ENCODE measurements at regions not wholly inside any gene's neighbourhood (a gene's known extent, or its start where the extent isn't known, plus 50 kb on each side); places are given as distances from the start of the nearest gene placed in this dataset.
A peak's percentile ranks its signal among the peaks of the same experiment; 100 is the strongest.
"Not testable (repeated sequence)": the region's sequence is repeated elsewhere in the genome, so short reads cannot be mapped to it uniquely, and the experiment has no call there.

- DNase-seq (ENCODE audit: low read depth in 4 of 4, low spot score in 3 of 4), result peak in 3 of 4 donors; percentile 50 to 57 (median 55)
These were observed 145.5 kb upstream of the CTAGE1 start for GRCh38 chr18:22563164-22563583.

- no peak for DNase-seq (ENCODE audit: low read depth in 4 of 4, low spot score in 3 of 4)
These were observed 146.3 kb upstream of the CTAGE1 start for GRCh38 chr18:22564036-22564435.

- no peak for DNase-seq (ENCODE audit: low read depth in 4 of 4, low spot score in 3 of 4)
These were observed 149.1 kb upstream of the CTAGE1 start for GRCh38 chr18:22566703-22567420.

GRCh38 chr18:22567794-22568193 lies 150.1 kb upstream of the CTAGE1 start:
- DNase-seq (ENCODE audit: low read depth in 4 of 4, low spot score in 3 of 4), result no peak

- no peak for DNase-seq (ENCODE audit: low read depth in 4 of 4, low spot score in 3 of 4)
These were observed 152.8 kb upstream of the CTAGE1 start for GRCh38 chr18:22570492-22570891.

- DNase-seq (ENCODE audit: low read depth in 4 of 4, low spot score in 3 of 4), result no peak
These were observed 154.6 kb upstream of the CTAGE1 start for GRCh38 chr18:22572341-22572740.

- DNase-seq (ENCODE audit: low read depth in 4 of 4, low spot score in 3 of 4), result no peak
These were observed 161.6 kb upstream of the CTAGE1 start for GRCh38 chr18:22579271-22579670.

GRCh38 chr18:22585333-22585732 lies 167.6 kb upstream of the CTAGE1 start:
- no peak for DNase-seq (ENCODE audit: low read depth in 4 of 4, low spot score in 3 of 4)

- no peak for DNase-seq (ENCODE audit: low read depth in 4 of 4, low spot score in 3 of 4)
These were observed 168.1 kb upstream of the CTAGE1 start for GRCh38 chr18:22585821-22586220.

GRCh38 chr18:22591222-22591621 lies 173.5 kb upstream of the CTAGE1 start:
- no peak for DNase-seq (ENCODE audit: low read depth in 4 of 4, low spot score in 3 of 4)

GRCh38 chr18:22594155-22594690 lies 176.5 kb upstream of the CTAGE1 start:
- DNase-seq (ENCODE audit: low read depth in 4 of 4, low spot score in 3 of 4), result no peak

GRCh38 chr18:22601481-22601880 lies 183.8 kb upstream of the CTAGE1 start:
- no peak for DNase-seq (ENCODE audit: low read depth in 4 of 4, low spot score in 3 of 4)

GRCh38 chr18:22602456-22602855 lies 184.7 kb upstream of the CTAGE1 start:
- not testable (repeated sequence) for DNase-seq (ENCODE audit: low read depth in 4 of 4, low spot score in 3 of 4)

- DNase-seq (ENCODE audit: low read depth in 4 of 4, low spot score in 3 of 4), result no peak
These were observed 186.2 kb upstream of the CTAGE1 start for GRCh38 chr18:22603902-22604301.

GRCh38 chr18:22604390-22604985 lies 186.8 kb upstream of the CTAGE1 start:
- DNase-seq (ENCODE audit: low read depth in 4 of 4, low spot score in 3 of 4), result peak; percentile 31 to 39 (median 32)

GRCh38 chr18:22604986-22605421 lies 187.3 kb upstream of the CTAGE1 start:
- no peak for DNase-seq (ENCODE audit: low read depth in 4 of 4, low spot score in 3 of 4)

- DNase-seq (ENCODE audit: low read depth in 4 of 4, low spot score in 3 of 4), result no peak
These were observed 188.0 kb upstream of the CTAGE1 start for GRCh38 chr18:22605736-22606135.

GRCh38 chr18:22606563-22607283 lies 189.0 kb upstream of the CTAGE1 start:
- no peak for DNase-seq (ENCODE audit: low read depth in 4 of 4, low spot score in 3 of 4)

GRCh38 chr18:22607284-22607635 lies 189.5 kb upstream of the CTAGE1 start:
- DNase-seq (ENCODE audit: low read depth in 4 of 4, low spot score in 3 of 4), result no peak

GRCh38 chr18:22608847-22609246 lies 191.1 kb upstream of the CTAGE1 start:
- DNase-seq (ENCODE audit: low read depth in 4 of 4, low spot score in 3 of 4), result no peak

GRCh38 chr18:22609642-22610041 lies 191.9 kb upstream of the CTAGE1 start:
- DNase-seq (ENCODE audit: low read depth in 4 of 4, low spot score in 3 of 4), result no peak
